ENCODE measurements at regions not wholly inside any gene's neighbourhood (a gene's known extent, or its start where the extent isn't known, plus 50 kb on each side); places are given as distances from the start of the nearest gene placed in this dataset.

GRCh38 chr3:83434880-83435587, 1523.8 kb upstream of the CADM2 start:
- Histone ChIP-seq H3K4me3 (ENCODE audit: low read depth, low read length, poor library complexity, severe bottlenecking) (peak overlapping the region; percentile 41), H3K27ac (ENCODE audit: low read depth, low read length, poor library complexity, severe bottlenecking) (peak overlapping the region; percentile 79), H3K9me3 (ENCODE audit: low read length) (no peaks in the 10 kb centered on the region), H3F3A (ENCODE audit: insufficient read depth, low read length) (no peaks in the 10 kb centered on the region), H3K27me3 (ENCODE audit: insufficient read depth, low read length) (no peaks in the 10 kb centered on the region), H3K4me2 (ENCODE audit: low read length) (peak overlapping the region; percentile 68), H4K20me1 (ENCODE audit: insufficient read depth, low read length) (no peaks in the 10 kb centered on the region), H3K4me1 (ENCODE audit: insufficient read depth, low read length, severe bottlenecking) (peaks cover 22% of the 10 kb centered on the region), H3K79me2 (ENCODE audit: insufficient read depth, low read length) (no peaks in the 10 kb centered on the region), H3K9me2 (ENCODE audit: low read depth, low read length) (no peaks in the 10 kb centered on the region), H2AFZ (ENCODE audit: low read length) (peak overlapping the region; percentile 88), H3K9ac (ENCODE audit: low read length) (peak overlapping the region; percentile 52), H3K36me3 (ENCODE audit: insufficient read depth, low read length) (no peaks in the 10 kb centered on the region)
- TF ChIP-seq CTCF (IDR thresholded peaks at IDR 0.05; ENCODE audit: low read length) (no peak), EZH2 (IDR thresholded peaks at IDR 0.05; ENCODE audit: borderline replicate concordance, low read length) (no peak)

- Histone ChIP-seq H3K9ac (ENCODE audit: low read length) (no peak overlapping the region), H3K9me3 (ENCODE audit: low read length) (peaks cover 6% of the 10 kb centered on the region), H2AFZ (ENCODE audit: low read length) (no peak overlapping the region), H3K9me2 (ENCODE audit: low read depth, low read length) (no peaks in the 10 kb centered on the region), H3K79me2 (ENCODE audit: insufficient read depth, low read length) (no peaks in the 10 kb centered on the region), H3K4me3 (ENCODE audit: low read depth, low read length, poor library complexity, severe bottlenecking) (no peak overlapping the region), H3K36me3 (ENCODE audit: insufficient read depth, low read length) (no peaks in the 10 kb centered on the region), H3F3A (ENCODE audit: insufficient read depth, low read length) (no peaks in the 10 kb centered on the region), H3K27me3 (ENCODE audit: insufficient read depth, low read length) (no peaks in the 10 kb centered on the region), H4K20me1 (ENCODE audit: insufficient read depth, low read length) (no peaks in the 10 kb centered on the region), H3K27ac (ENCODE audit: low read depth, low read length, poor library complexity, severe bottlenecking) (no peak overlapping the region), H3K4me2 (ENCODE audit: low read length) (no peak overlapping the region), H3K4me1 (ENCODE audit: insufficient read depth, low read length, severe bottlenecking) (peaks cover 22% of the 10 kb centered on the region)
- TF ChIP-seq CTCF (IDR thresholded peaks at IDR 0.05; ENCODE audit: low read length) (no peak), EZH2 (IDR thresholded peaks at IDR 0.05; ENCODE audit: borderline replicate concordance, low read length) (no peak)
These were observed 1520.6 kb upstream of the CADM2 start for GRCh38 chr3:83438188-83438587.

GRCh38 chr3:83453056-83453455, 1505.7 kb upstream of the CADM2 start:
- Histone ChIP-seq H3K9me3 (ENCODE audit: low read length) (no peaks in the 10 kb centered on the region), H3K4me1 (ENCODE audit: insufficient read depth, low read length, severe bottlenecking) (peaks cover 17% of the 10 kb centered on the region), H3K36me3 (ENCODE audit: insufficient read depth, low read length) (no peaks in the 10 kb centered on the region), H3K27me3 (ENCODE audit: insufficient read depth, low read length) (no peaks in the 10 kb centered on the region), H3K9ac (ENCODE audit: low read length) (no peak overlapping the region), H3F3A (ENCODE audit: insufficient read depth, low read length) (no peaks in the 10 kb centered on the region), H3K4me2 (ENCODE audit: low read length) (no peak overlapping the region), H3K9me2 (ENCODE audit: low read depth, low read length) (no peaks in the 10 kb centered on the region), H2AFZ (ENCODE audit: low read length) (0 out of 2 replicates have a peak overlapping the region, but pooled peaks have one; percentile 12), H3K27ac (ENCODE audit: low read depth, low read length, poor library complexity, severe bottlenecking) (no peak overlapping the region), H3K79me2 (ENCODE audit: insufficient read depth, low read length) (no peaks in the 10 kb centered on the region), H4K20me1 (ENCODE audit: insufficient read depth, low read length) (no peaks in the 10 kb centered on the region), H3K4me3 (ENCODE audit: low read depth, low read length, poor library complexity, severe bottlenecking) (no peak overlapping the region)
- TF ChIP-seq EZH2 (IDR thresholded peaks at IDR 0.05; ENCODE audit: borderline replicate concordance, low read length) (no peak), CTCF (IDR thresholded peaks at IDR 0.05; ENCODE audit: low read length) (no peak)

All from OCI-LY1 (cell line).